ENCODE measurements at regions not wholly inside any gene's neighbourhood (a gene's known extent, or its start where the extent isn't known, plus 50 kb on each side); places are given as distances from the start of the nearest gene placed in this dataset.
"Not testable (repeated sequence)": the region's sequence is repeated elsewhere in the genome, so short reads cannot be mapped to it uniquely, and the experiment has no call there.

DNA sequence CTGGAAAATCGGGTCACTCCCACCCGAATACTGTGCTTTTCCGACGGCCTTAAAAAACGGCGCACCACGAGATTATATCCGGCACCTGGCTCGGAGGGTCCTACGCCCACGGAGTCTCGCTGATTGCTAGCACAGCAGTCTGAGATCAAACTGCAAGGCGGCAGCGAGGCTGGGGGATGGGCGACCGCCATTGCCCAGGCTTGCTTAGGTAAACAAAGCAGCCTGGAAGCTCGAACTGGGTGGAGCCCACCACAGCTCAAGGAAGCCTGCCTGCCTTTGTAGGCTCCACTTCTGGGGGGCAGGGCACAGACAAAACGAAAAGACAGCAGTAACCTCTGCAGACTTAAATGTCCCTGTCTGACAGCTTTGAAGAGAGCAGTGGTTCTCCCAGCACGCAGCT is 132.5 kb upstream of the TLE4 start:
- H3K4me3 Mint-ChIP-seq = peak overlapping the region; percentile 68
- H3K9me3 Mint-ChIP-seq (ENCODE audit: low read depth); H3K36me3 Mint-ChIP-seq; H3K4me1 Mint-ChIP-seq (ENCODE audit: low read depth); H3K27ac Mint-ChIP-seq; H3K27me3 Mint-ChIP-seq: not testable (repeated sequence)

DNA sequence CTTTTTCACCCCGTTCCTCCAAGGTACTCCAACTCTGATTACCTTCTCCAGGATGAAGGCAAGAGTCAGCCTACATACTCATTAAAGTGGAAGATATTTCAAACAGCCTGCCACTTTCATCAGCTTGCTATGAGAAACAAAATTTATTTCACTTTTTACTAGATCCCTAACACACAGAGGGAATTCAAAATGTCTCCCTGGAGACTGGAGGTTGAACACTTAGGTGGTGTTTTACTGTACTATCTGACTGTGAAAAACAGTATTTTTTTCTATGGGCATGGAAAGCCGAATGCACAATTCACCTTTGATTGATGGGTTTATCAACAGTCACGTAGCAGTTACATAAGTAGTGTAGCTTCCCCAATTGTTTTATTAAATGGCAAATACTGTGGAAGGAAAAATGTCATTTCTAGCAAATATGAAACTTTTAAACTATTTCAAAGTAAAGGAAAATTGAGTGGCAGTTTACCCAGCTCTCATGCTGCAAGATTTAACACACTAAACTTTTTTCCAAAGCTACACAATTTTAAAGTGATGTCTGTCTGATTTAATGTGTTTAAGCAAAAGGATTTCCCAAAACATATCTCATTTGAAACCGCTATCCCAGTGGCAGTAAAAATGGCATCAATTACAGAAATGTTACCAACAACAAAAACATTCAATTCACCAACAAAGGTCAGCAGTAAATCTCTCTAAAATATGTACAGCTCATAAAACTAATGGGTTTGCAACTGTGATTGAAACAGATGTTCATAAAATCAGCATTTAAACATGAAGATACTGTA is 125.0 kb upstream of the TLE4 start:
- Mint-ChIP-seq H3K36me3 (no peaks in the 10 kb centered on the region), H3K27ac (no peak overlapping the region), H3K27me3 (no peaks in the 10 kb centered on the region), H3K4me3 (no peak overlapping the region), H3K4me1 (ENCODE audit: low read depth) (no peaks in the 10 kb centered on the region), H3K9me3 (ENCODE audit: low read depth) (peaks cover 4% of the 10 kb centered on the region)

DNA sequence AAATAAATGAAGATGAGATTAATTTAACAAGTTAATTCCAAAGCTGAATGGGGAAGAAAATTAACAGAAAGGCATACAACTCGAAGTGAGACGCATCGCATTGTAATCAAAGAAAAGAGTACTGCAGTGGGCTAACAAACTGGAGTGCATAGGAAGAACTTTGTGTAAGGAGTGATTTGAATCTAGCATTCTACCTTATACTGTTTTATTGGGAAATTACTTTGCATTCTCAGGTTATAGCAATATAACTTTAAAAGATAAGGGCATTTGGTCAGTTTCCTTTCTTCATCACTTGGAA is 124.5 kb upstream of the TLE4 start:
- Mint-ChIP-seq H3K27ac (no peak overlapping the region), H3K9me3 (ENCODE audit: low read depth) (peaks cover 5% of the 10 kb centered on the region), H3K36me3 (peaks cover under 1% of the 10 kb centered on the region), H3K4me3 (no peak overlapping the region), H3K27me3 (no peaks in the 10 kb centered on the region), H3K4me1 (ENCODE audit: low read depth) (no peaks in the 10 kb centered on the region)

DNA sequence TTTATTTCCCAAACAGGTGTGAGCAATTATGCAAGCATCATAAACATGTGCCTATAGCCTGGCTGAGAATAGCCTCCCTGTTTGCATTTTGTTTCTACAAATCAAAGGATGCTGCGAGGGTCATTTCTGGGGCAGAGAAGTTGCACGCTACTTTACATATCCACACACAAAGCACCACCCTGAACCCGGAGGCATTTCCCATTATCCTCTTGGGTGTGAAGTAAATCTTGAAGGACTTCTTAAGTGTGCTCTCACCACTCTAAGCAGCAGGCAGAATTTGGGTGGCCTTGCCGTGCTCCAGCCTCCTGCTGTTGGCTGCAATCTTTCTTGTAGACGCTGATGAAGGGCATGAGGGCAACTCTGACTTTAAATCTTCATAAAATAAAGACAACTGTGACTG is 124.0 kb upstream of the TLE4 start:
- H3K27ac Mint-ChIP-seq = no peak overlapping the region
- H3K4me3 Mint-ChIP-seq = no peak overlapping the region
- H3K36me3 Mint-ChIP-seq = peaks cover 3% of the 10 kb centered on the region
- peaks cover 8% of the 10 kb centered on the region for H3K9me3 Mint-ChIP-seq (ENCODE audit: low read depth)
- no peaks in the 10 kb centered on the region for H3K27me3 Mint-ChIP-seq
- no peaks in the 10 kb centered on the region for H3K4me1 Mint-ChIP-seq (ENCODE audit: low read depth)

DNA sequence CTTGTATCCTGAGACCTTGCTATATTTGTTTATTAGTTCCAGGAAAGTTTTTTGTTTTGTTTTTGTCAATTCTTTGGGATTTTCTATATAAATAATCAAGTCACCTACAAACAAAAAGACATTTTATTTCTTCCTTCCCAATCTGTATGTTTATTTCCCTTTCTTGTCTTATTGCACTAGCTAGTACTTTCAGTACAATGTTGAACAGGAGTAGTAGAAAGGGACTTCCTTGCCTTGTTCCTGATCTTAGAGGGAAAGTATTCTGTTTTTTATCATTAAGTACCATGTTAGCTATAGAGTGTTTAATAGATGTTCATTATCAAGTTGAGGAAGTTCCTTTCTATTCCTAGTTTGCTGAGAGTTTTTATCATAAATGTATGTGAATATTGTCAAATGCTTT is 119.5 kb upstream of the TLE4 start:
- no peak overlapping the region for H3K4me3 Mint-ChIP-seq
- peaks cover 8% of the 10 kb centered on the region for H3K9me3 Mint-ChIP-seq (ENCODE audit: low read depth)
- no peak overlapping the region for H3K27ac Mint-ChIP-seq
- no peaks in the 10 kb centered on the region for H3K4me1 Mint-ChIP-seq (ENCODE audit: low read depth)
- peaks cover 5% of the 10 kb centered on the region for H3K36me3 Mint-ChIP-seq
- H3K27me3 Mint-ChIP-seq = peaks cover 4% of the 10 kb centered on the region

DNA sequence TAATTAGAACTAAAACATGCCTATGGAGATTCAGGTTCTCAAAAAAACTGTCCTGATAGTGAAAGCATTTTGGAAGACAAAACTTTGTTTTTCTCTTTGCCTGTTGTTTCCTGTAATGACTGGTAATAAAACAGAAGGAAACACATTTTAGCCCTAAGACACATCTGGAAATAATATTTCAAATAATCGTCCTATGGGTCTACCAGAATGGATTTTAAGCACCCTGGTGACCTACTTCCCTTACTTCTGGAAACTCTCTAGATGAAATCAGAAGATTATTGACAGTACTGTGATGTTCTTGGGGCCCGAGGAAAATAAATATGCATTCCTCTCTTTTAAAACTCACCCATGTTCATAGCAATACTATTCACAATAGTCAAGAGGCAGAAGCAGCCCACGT is 110.1 kb upstream of the TLE4 start:
- Mint-ChIP-seq H3K4me3 (no peak overlapping the region), H3K27ac (no peak overlapping the region), H3K4me1 (ENCODE audit: low read depth) (no peaks in the 10 kb centered on the region), H3K9me3 (ENCODE audit: low read depth) (no peaks in the 10 kb centered on the region), H3K36me3 (peaks cover 2% of the 10 kb centered on the region), H3K27me3 (peaks cover 3% of the 10 kb centered on the region)

DNA sequence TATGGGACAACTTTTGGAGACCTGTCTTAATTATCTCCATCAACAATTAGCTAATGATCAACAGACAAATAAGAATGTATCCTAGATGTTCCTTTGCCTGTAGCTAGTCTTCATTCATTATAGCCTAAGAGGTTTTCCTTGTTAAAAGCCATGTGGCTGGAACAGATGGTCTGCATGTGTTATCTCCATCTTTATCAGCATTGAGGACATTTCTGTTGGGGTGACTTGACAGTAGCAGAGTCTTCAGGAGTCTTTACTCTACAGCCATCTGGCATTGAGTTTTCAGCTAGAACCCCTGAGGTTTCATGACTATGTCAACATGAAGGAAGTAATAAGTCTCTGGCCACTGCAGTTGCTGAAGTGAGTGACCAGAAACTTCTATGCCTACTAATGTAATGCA is 106.6 kb upstream of the TLE4 start:
- no peaks in the 10 kb centered on the region for H3K9me3 Mint-ChIP-seq (ENCODE audit: low read depth)

DNA sequence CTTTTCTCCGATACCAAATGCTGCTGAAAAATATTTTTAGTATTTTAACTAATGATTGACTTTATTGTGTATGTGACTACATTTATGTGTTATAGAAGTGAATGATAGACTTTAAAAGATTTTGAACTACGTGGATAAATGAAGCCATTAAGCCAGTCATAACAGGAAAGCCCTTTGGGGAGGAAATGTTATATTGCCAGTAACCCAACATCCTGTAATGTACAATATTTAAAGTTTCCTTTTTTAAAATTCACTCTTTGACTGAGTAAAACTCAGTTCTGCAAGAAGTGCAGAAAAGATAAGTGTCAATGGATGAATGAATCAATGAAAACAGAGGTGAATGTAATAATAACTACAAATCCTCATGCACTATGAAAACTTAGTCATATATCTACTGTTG is 102.6 kb upstream of the TLE4 start:
- peaks cover 25% of the 10 kb centered on the region for H3K4me1 Mint-ChIP-seq (ENCODE audit: low read depth)
- no peaks in the 10 kb centered on the region for H3K36me3 Mint-ChIP-seq
- H3K4me3 Mint-ChIP-seq = no peak overlapping the region
- no peak overlapping the region for H3K27ac Mint-ChIP-seq
- H3K27me3 Mint-ChIP-seq = no peaks in the 10 kb centered on the region
- no peaks in the 10 kb centered on the region for H3K9me3 Mint-ChIP-seq (ENCODE audit: low read depth)

More for the DNA sequence above, 106.6 kb upstream of the TLE4 start:
- Mint-ChIP-seq H3K4me1 (ENCODE audit: low read depth) (peaks cover 14% of the 10 kb centered on the region), H3K27me3 (no peaks in the 10 kb centered on the region), H3K27ac (no peak overlapping the region), H3K36me3 (no peaks in the 10 kb centered on the region), H3K4me3 (no peak overlapping the region)

DNA sequence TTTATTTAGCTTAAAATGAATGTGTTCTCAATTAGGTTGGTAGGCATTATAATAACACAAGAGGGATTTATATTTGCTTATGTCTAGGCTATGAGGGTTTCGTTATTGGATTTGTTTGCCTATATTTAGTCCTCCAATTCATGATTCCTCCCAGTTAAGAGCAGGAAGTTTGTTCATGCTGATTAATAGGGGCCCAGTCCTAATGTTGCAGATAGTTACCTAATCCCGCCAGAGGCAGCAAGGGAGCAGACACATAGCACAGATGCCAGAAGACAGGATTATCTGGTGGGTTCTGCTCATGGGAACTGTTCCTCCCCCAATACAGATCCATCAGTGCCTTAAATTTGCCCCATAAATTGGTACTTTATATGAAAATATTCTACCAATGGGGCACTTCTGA is 100.8 kb upstream of the TLE4 start:
- Mint-ChIP-seq H3K36me3 (no peaks in the 10 kb centered on the region), H3K4me3 (no peak overlapping the region), H3K27ac (no peak overlapping the region), H3K27me3 (no peaks in the 10 kb centered on the region), H3K9me3 (ENCODE audit: low read depth) (no peaks in the 10 kb centered on the region), H3K4me1 (ENCODE audit: low read depth) (peaks cover 25% of the 10 kb centered on the region)

DNA sequence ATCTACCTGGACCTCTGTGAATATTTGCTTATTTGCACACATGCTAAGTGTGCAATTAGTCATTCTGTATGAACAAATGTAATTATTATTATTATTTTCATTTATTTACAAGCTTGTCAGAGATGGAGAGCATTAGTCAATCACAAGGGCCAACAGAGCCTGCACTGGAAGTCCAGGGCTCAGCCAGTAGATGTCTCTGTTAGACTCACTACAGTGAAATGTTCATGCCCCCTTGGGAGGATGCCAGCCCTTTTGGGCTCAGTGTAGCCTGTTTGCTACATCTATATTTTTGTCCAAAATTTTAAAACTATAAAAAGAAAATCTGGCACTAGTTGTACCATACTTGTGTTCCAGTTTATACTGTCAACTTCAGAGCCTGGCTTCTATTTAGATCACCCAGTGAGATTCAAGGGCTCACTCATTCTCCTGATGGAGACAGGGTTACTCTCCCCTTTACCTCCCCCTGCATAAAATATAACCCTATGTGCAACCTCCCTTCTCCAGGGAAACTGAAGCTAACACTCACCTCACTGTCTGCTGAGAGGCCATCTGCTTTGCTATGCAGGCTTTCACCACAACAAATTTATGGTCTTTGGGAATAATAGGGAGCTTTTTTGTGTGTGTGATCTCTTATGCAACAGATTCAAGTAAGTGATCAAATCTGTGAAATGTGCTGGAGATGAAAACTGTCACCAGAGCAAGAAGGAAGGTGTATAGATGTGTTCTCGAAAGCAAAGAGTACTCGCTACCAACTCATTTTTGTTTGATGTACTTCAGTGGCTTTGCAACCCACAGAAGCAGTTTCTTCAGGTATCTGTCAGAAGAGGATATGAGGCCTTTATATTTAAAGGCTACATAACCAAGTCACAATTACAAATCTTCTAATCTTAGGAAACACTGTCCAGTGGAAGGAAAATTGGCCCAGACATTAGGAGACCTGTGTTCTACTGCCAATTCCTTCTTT is 99.9 kb upstream of the TLE4 start:
- H3K4me1 Mint-ChIP-seq (ENCODE audit: low read depth) = peaks cover 25% of the 10 kb centered on the region
- no peak overlapping the region for H3K27ac Mint-ChIP-seq
- H3K9me3 Mint-ChIP-seq (ENCODE audit: low read depth) = no peaks in the 10 kb centered on the region
- no peaks in the 10 kb centered on the region for H3K36me3 Mint-ChIP-seq
- no peaks in the 10 kb centered on the region for H3K27me3 Mint-ChIP-seq
- H3K4me3 Mint-ChIP-seq = no peak overlapping the region

DNA sequence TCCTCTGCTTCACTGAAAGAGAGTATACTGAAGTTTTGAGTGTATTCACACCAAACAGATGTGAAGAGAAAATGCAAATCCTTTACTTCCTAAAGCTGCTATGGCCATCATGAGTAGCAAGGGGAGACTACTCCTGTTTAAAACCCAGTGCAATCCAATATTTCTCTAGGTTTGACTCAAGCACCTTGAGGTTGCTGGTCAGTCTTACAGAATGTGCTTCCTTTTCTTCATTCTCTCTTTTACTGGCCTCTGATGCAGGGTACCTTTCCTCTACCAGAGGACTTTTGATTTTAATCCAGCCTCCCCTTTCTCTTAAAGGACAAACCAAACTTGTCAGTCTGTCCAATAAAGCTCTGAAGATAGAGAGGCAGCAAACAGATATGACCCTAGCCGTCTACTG is 98.1 kb upstream of the TLE4 start:
- H3K36me3 Mint-ChIP-seq = no peaks in the 10 kb centered on the region
- H3K9me3 Mint-ChIP-seq (ENCODE audit: low read depth) = no peaks in the 10 kb centered on the region
- H3K27ac Mint-ChIP-seq = no peak overlapping the region
- no peaks in the 10 kb centered on the region for H3K27me3 Mint-ChIP-seq
- H3K4me1 Mint-ChIP-seq (ENCODE audit: low read depth) = peaks cover 33% of the 10 kb centered on the region
- H3K4me3 Mint-ChIP-seq = no peak overlapping the region

DNA sequence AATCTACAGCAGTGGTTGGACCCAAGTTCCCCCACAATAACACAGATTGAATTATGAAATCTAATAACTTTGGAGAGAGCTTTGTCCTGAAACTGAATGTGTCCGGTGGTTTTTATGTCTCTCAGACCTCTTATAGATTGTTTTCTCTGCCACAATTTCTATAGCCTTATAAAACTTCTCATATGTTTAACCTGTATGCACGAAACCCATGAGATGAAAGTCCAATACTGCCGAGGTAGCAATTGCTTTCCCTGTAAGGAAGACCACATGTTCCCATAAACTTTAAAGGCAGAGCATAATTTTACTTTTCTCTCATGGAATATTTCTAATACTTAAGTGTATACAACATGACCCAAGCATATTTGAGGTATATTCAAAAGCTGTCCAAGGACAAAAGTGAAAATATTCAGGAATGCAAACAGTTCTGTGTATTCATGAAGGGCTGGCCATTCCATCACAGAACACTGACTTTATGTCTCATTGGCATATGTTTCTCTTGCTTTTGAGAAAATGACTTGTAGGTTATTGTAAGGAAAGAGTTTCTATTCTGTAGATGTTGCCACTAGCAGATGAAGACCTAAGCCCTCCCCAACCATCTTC is 94.4 kb upstream of the TLE4 start:
- no peaks in the 10 kb centered on the region for H3K27me3 Mint-ChIP-seq
- H3K4me3 Mint-ChIP-seq = no peak overlapping the region
- H3K9me3 Mint-ChIP-seq (ENCODE audit: low read depth) = no peaks in the 10 kb centered on the region
- H3K27ac Mint-ChIP-seq = no peak overlapping the region
- H3K36me3 Mint-ChIP-seq = no peaks in the 10 kb centered on the region
- H3K4me1 Mint-ChIP-seq (ENCODE audit: low read depth) = peaks cover 14% of the 10 kb centered on the region

DNA sequence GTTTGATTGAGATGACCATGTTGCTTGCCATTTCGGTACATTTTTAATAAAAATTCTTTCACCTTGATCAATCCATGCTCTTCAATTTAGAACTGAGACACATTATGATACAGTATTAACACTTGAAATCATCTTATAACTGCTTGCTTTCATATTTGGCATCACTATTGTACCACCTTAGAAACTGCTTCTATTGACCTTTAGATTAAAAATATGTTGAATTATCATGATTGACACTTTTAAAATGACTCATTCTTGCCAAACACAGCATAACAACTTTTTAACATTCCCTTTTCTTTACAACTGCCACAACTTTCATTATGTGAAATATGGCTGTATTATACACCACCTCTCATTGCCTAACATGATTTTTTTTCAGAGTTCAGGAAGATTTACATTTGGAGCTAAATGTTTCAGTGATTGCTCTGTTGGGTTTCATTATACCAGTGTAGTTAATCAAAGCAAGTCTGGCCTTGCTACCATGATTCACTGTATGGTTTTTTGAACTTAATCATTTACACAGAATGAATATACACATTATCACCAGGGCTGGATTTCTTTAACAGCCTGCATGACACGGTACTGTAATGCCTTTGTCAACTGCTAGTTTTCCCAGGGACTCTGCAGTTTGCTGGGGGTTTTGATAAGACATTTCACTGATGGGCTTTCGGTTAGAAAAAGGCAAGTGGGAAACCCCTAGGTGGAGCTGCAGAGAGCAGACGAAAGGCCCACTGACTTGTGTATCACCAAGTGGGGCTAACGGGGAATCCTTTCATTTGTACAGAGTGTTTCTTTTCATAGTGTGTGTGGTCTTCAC is 93.6 kb upstream of the TLE4 start:
- Mint-ChIP-seq H3K4me1 (ENCODE audit: low read depth) (peaks cover 10% of the 10 kb centered on the region), H3K27me3 (no peaks in the 10 kb centered on the region), H3K27ac (peak overlapping the region; percentile 16), H3K36me3 (no peaks in the 10 kb centered on the region), H3K9me3 (ENCODE audit: low read depth) (no peaks in the 10 kb centered on the region), H3K4me3 (no peak overlapping the region)

DNA sequence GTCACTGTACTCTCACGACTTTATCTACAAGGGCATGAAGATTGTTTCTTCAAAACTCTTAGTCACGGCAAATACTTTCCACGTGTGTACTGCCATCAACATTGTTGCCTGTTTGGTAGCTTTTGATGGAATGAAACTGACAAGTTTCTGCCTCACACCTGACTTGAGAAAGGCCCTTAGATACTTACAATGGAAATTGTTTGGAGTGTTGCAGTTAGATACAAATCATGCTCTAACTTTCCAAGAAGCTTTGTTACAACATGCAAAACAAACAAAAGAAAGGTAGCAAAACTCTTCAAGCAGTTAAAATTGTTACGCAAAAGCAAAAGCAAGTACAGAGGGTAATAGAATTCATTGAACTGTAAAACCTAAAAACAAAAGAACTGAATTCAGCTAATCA is 91.1 kb upstream of the TLE4 start:
- Mint-ChIP-seq H3K4me1 (ENCODE audit: low read depth) (peaks cover 10% of the 10 kb centered on the region), H3K9me3 (ENCODE audit: low read depth) (no peaks in the 10 kb centered on the region), H3K36me3 (no peaks in the 10 kb centered on the region), H3K27me3 (no peaks in the 10 kb centered on the region), H3K4me3 (no peak overlapping the region), H3K27ac (no peak overlapping the region)
